Lung (tissue), 11 donors: ENCODE measurements at regions not wholly inside any gene's neighbourhood (a gene's known extent, or its start where the extent isn't known, plus 50 kb on each side); places are given as distances from the start of the nearest gene placed in this dataset.
"Not testable (repeated sequence)": the region's sequence is repeated elsewhere in the genome, so short reads cannot be mapped to it uniquely, and the experiment has no call there.

Source experiments
- ATAC-seq: fragments of 200-7000 bp; cut with Tn5 transposase; one replicate; pipeline ENCODE4 v1.9.1; 2020; ENCODE audit warnings: moderate number of reproducible peaks; ENCODE audit not compliant: insufficient read depth, low FRiP score
- DNase-seq, 3 donors: peaks; one replicate each; pipeline ENCODE4 v3.0.0-alpha.2; 2013 to 2017
- H3K27ac ChIP-seq, 2 donors: one replicate each; pipeline ENCODE4 v1.5.1; 2013; ENCODE audit warnings: mild to moderate bottlenecking in 2 of 2, moderate library complexity in 2 of 2, control low read depth in 1 of 2, inconsistent platforms in 1 of 2, low read depth in 1 of 2, low read length in 1 of 2
- H3K27me3 ChIP-seq, 3 donors: one replicate each; pipeline ENCODE4 v1.5.1; 2013; ENCODE audit warnings: low read length in 2 of 3; ENCODE audit not compliant: control insufficient read depth in 3 of 3, insufficient read depth in 3 of 3
- H3K36me3 ChIP-seq, 4 donors: one replicate each; pipeline ENCODE4 v1.5.1; 2013; ENCODE audit warnings: low read length in 4 of 4, mild to moderate bottlenecking in 1 of 4, moderate library complexity in 1 of 4; ENCODE audit not compliant: control insufficient read depth in 4 of 4, insufficient read depth in 4 of 4
- H3K4me1 ChIP-seq, 5 donors: one replicate each; pipeline ENCODE4 v1.5.1; 2013; ENCODE audit warnings: low read length in 5 of 5, mild to moderate bottlenecking in 2 of 5, moderate library complexity in 1 of 5; ENCODE audit not compliant: control insufficient read depth in 5 of 5, insufficient read depth in 5 of 5
- H3K4me3 ChIP-seq: one replicate; pipeline ENCODE4 v1.5.1; 2013; ENCODE audit warnings: mild to moderate bottlenecking, control low read depth, moderate library complexity
- H3K9ac ChIP-seq, 2 donors: one replicate each; pipeline ENCODE4 v1.5.1; 2013; ENCODE audit warnings: low read length in 2 of 2, control low read depth in 1 of 2; ENCODE audit not compliant: insufficient read depth in 1 of 2
- H3K9me3 ChIP-seq, 4 donors: one replicate each; pipeline ENCODE4 v1.5.1; 2013; ENCODE audit warnings: low read length in 3 of 4, mild to moderate bottlenecking in 1 of 4, moderate library complexity in 1 of 4; ENCODE audit not compliant: control insufficient read depth in 4 of 4, insufficient read depth in 3 of 4
- CTCF ChIP-seq: IDR thresholded peaks from 2 replicates; pipeline ENCODE4 v1.5.1; 2012; ENCODE audit warnings: mild to moderate bottlenecking; ENCODE audit errors: control extremely low read depth, extremely low read depth
- WGBS, 2 donors: extraction: QIAGEN DNeasy Blood & Tissue Kit; methylation state at CpG; one replicate each; pipeline ENCODE4 v1.1.7; 2013; 5-methylcytosine and 5-hydroxymethylcytosine counted together
- donor health status: control.
- donor health status: control.
- donor health status: Bipolar disorder and iron deficiency.
- donor health status: healthy.
- donor health status: DM: yes; HTN: yes; CAD: no.

- no peak for ATAC-seq
- no peak overlapping the region for H3K9ac ChIP-seq
- 67 to 82% methylated on average over 4 of the region's 4 CpGs for WGBS, 2 donors
These were observed 482.2 kb upstream of the SOX9 start for GRCh38 chr17:71638668-71639067.

DNA sequence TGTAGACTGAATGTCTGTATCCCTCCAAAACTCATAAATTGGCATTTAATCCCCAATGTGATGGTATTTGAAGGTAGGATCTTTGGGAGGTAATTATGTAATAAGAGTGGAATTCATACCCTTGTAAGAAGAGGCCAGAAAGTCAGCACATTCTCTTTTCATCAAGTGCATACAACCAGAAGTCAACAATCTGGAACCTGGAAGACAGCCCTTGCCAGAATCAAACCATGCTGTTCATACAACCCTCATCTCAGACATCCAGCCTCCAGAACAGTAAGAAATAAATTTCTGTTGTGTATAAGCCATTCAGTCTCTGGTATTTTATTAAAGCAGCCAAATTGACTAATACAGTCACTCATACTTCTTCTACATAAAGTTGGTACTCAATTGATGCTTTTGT lies 481.0 kb upstream of the SOX9 start:
- no peak overlapping the region for H3K9ac ChIP-seq
- no peak overlapping the region for H3K27ac ChIP-seq
- H3K4me1 ChIP-seq, result no peaks in the 10 kb centered on the region
- no peak for DNase-seq
- H3K27me3 ChIP-seq, result peaks cover 0 to 2% (median 0%) of the 10 kb centered on the region in 3 donors
- no peak for TF ChIP-seq CTCF
- H3K9me3 ChIP-seq, result no peaks in the 10 kb centered on the region
- no peaks in the 10 kb centered on the region for H3K36me3 ChIP-seq
- no peak for ATAC-seq
- H3K4me3 ChIP-seq, result no peak overlapping the region

More at GRCh38 chr17:71638668-71639067, 482.2 kb upstream of the SOX9 start:
- H3K27me3 ChIP-seq, result peaks cover 0 to 2% (median 0%) of the 10 kb centered on the region in 3 donors
- H3K4me3 ChIP-seq, result no peak overlapping the region
- TF ChIP-seq CTCF, result no peak
- H3K36me3 ChIP-seq, result no peaks in the 10 kb centered on the region
- DNase-seq, result no peak
- no peaks in the 10 kb centered on the region for H3K4me1 ChIP-seq
- no peak overlapping the region for H3K27ac ChIP-seq
- no peaks in the 10 kb centered on the region for H3K9me3 ChIP-seq

DNA sequence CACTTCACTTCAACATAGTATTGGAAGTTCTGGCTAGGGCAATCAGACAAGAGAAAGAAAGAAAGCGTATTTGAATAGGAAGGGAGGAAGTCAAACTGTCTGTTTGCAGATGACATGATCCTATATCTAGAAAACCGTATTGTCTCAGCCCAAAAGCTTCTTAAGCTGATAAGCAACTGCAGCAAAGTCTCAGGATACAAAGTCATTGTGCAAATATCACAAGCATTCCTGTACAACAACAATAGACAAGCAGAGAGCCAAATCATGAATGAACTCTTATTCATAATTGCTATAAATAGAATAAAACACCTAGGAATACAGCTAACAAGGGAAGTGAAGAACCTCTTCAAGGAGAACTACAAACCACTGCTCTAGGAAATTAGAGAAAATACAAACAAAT lies 473.9 kb upstream of the SOX9 start:
- 74 to 76% methylated on average over 2 of the region's 2 CpGs for WGBS, 2 donors
- H3K36me3 ChIP-seq, ATAC-seq: not testable (repeated sequence)

GRCh38 chr17:71648342-71648741 lies 472.5 kb upstream of the SOX9 start:
- not testable (repeated sequence) for H3K27me3 ChIP-seq

More for the DNA sequence above, 473.9 kb upstream of the SOX9 start:
- not testable (repeated sequence) for H3K4me3 ChIP-seq, H3K9me3 ChIP-seq, DNase-seq, H3K27ac ChIP-seq, H3K9ac ChIP-seq, H3K4me1 ChIP-seq, H3K27me3 ChIP-seq

DNA sequence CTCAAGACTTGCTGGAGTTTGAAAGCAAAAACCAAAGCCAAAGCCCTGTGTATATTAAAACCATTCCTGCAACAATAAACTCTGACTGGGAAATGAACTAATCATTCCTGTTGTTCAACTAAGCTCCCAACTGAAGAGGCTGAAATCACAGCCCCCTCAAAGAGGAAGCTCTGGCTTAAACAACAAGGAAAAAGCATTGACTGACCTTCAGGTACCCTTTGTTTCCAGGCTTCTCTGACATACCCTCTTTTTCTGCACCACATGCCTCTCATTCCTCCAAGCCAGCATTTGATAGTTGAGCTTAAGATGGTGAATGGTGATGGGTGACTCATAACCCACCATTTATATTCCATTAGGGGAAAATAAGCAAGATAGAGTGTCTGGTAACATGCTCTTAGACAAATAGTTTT lies 470.9 kb upstream of the SOX9 start:
- Histone ChIP-seq H3K27me3 (no peaks in the 10 kb centered on the region), H3K9ac (no peak overlapping the region), H3K9me3 (peaks cover 0 to 2% (median 0%) of the 10 kb centered on the region in 4 donors), H3K36me3 (no peaks in the 10 kb centered on the region), H3K4me3 (no peak overlapping the region), H3K27ac (no peak overlapping the region), H3K4me1 (no peaks in the 10 kb centered on the region)
- ATAC-seq (no peak), DNase-seq (peak in 1 of 3 donors; percentile 54)
- no peak for TF ChIP-seq CTCF

More at GRCh38 chr17:71648342-71648741, 472.5 kb upstream of the SOX9 start:
- not testable (repeated sequence) for H3K9ac ChIP-seq, H3K27ac ChIP-seq, H3K4me3 ChIP-seq, H3K4me1 ChIP-seq, DNase-seq, H3K36me3 ChIP-seq, ATAC-seq, H3K9me3 ChIP-seq
- WGBS, 2 donors, result 94 to 100% methylated on average over 2 of the region's 2 CpGs
